Fibroblast of gingiva (primary cell): ENCODE measurements at regions not wholly inside any gene's neighbourhood (a gene's known extent, or its start where the extent isn't known, plus 50 kb on each side); places are given as distances from the start of the nearest gene placed in this dataset.
"Not testable (repeated sequence)": the region's sequence is repeated elsewhere in the genome, so short reads cannot be mapped to it uniquely, and the experiment has no call there.

Experiments
- DNase-seq: peaks from one replicate; pipeline ENCODE4 v3.0.0-alpha.2; 2011; ENCODE audit warnings: low read depth

GRCh38 chr10:2340831-2341647 lies 603.7 kb upstream of the ADARB2 start:
- no peak for DNase-seq

GRCh38 chr10:2335626-2336025 lies 598.3 kb upstream of the ADARB2 start:
- no peak for DNase-seq

- no peak for DNase-seq
These were observed 597.2 kb upstream of the ADARB2 start for GRCh38 chr10:2334575-2334974.

- DNase-seq: no peak
These were observed 591.8 kb upstream of the ADARB2 start for GRCh38 chr10:2329082-2329481.

GRCh38 chr10:2326411-2326810 lies 589.1 kb upstream of the ADARB2 start:
- no peak for DNase-seq

GRCh38 chr10:2315045-2315485 lies 577.7 kb upstream of the ADARB2 start:
- DNase-seq: not testable (repeated sequence)

GRCh38 chr10:2306081-2306480 lies 568.8 kb upstream of the ADARB2 start:
- no peak for DNase-seq

GRCh38 chr10:2303169-2303568 lies 565.8 kb upstream of the ADARB2 start:
- no peak for DNase-seq

GRCh38 chr10:2301227-2301626 lies 563.9 kb upstream of the ADARB2 start:
- no peak for DNase-seq

GRCh38 chr10:2300231-2300630 lies 562.9 kb upstream of the ADARB2 start:
- DNase-seq: no peak

GRCh38 chr10:2296179-2296891 lies 559.0 kb upstream of the ADARB2 start:
- no peak for DNase-seq

GRCh38 chr10:2294739-2295138 lies 557.4 kb upstream of the ADARB2 start:
- no peak for DNase-seq

- no peak for DNase-seq
These were observed 546.7 kb upstream of the ADARB2 start for GRCh38 chr10:2284071-2284470.

GRCh38 chr10:2282202-2282601 lies 544.9 kb upstream of the ADARB2 start:
- DNase-seq: no peak

GRCh38 chr10:2280713-2281300 lies 543.5 kb upstream of the ADARB2 start:
- DNase-seq: no peak

- no peak for DNase-seq
These were observed 542.4 kb upstream of the ADARB2 start for GRCh38 chr10:2279711-2280110.

GRCh38 chr10:2278363-2278762 lies 541.0 kb upstream of the ADARB2 start:
- DNase-seq: no peak

- no peak for DNase-seq
These were observed 526.2 kb upstream of the ADARB2 start for GRCh38 chr10:2263561-2263960.

- no peak for DNase-seq
These were observed 525.6 kb upstream of the ADARB2 start for GRCh38 chr10:2262878-2263277.

GRCh38 chr10:2262333-2262732 lies 525.0 kb upstream of the ADARB2 start:
- DNase-seq: no peak

- DNase-seq: no peak
These were observed 518.9 kb upstream of the ADARB2 start for GRCh38 chr10:2256241-2256640.

- no peak for DNase-seq
These were observed 514.8 kb upstream of the ADARB2 start for GRCh38 chr10:2252096-2252495.

GRCh38 chr10:2251631-2252030 lies 514.3 kb upstream of the ADARB2 start:
- no peak for DNase-seq
